Stimulated activated CD4-positive, alpha-beta T cell treated with anti-CD3 and anti-CD28 coated beads, TNF-alpha, amount 100 ng/mL, for 24 hours (primary cell): ENCODE measurements at regions not wholly inside any gene's neighbourhood (a gene's known extent, or its start where the extent isn't known, plus 50 kb on each side); places are given as distances from the start of the nearest gene placed in this dataset.
"Not testable (repeated sequence)": the region's sequence is repeated elsewhere in the genome, so short reads cannot be mapped to it uniquely, and the experiment has no call there.

Experiments
- DNase-seq, 3 experiments: peaks; one replicate each; pipeline ENCODE4 v3.0.0-alpha.2; 2020; ENCODE audit warnings: low read depth in 3 of 3

GRCh38 chr10:3881622-3882021 lies 96.6 kb upstream of the KLF6 start:
- no peak for DNase-seq

GRCh38 chr10:3879073-3879472 lies 94.1 kb upstream of the KLF6 start:
- DNase-seq: no peak

- DNase-seq: no peak
These were observed 92.4 kb upstream of the KLF6 start for GRCh38 chr10:3877211-3878000.

GRCh38 chr10:3876350-3876962 lies 91.4 kb upstream of the KLF6 start:
- no peak for DNase-seq

GRCh38 chr10:3875842-3876235 lies 90.8 kb upstream of the KLF6 start:
- no peak for DNase-seq

GRCh38 chr10:3874990-3875841 lies 90.2 kb upstream of the KLF6 start:
- DNase-seq: no peak

- DNase-seq: not testable (repeated sequence)
These were observed 89.6 kb upstream of the KLF6 start for GRCh38 chr10:3874610-3874989.

- DNase-seq: no peak
These were observed 88.9 kb upstream of the KLF6 start for GRCh38 chr10:3873728-3874461.

- no peak for DNase-seq
These were observed 87.8 kb upstream of the KLF6 start for GRCh38 chr10:3872712-3873329.

GRCh38 chr10:3871424-3871996 lies 86.5 kb upstream of the KLF6 start:
- DNase-seq: no peak

GRCh38 chr10:3869036-3869435 lies 84.0 kb upstream of the KLF6 start:
- no peak for DNase-seq

GRCh38 chr10:3868271-3868664 lies 83.3 kb upstream of the KLF6 start:
- no peak for DNase-seq

GRCh38 chr10:3867454-3868270 lies 82.7 kb upstream of the KLF6 start:
- peak in 1 of 3 experiments; percentile 22 for DNase-seq

GRCh38 chr10:3866332-3866731 lies 81.3 kb upstream of the KLF6 start:
- no peak for DNase-seq

- no peak for DNase-seq
These were observed 80.6 kb upstream of the KLF6 start for GRCh38 chr10:3865565-3865964.

- no peak for DNase-seq
These were observed 76.8 kb upstream of the KLF6 start for GRCh38 chr10:3861795-3862194.

GRCh38 chr10:3858051-3858845 lies 73.2 kb upstream of the KLF6 start:
- DNase-seq: no peak

- DNase-seq: no peak
These were observed 72.3 kb upstream of the KLF6 start for GRCh38 chr10:3857318-3857717.

- no peak for DNase-seq
These were observed 71.6 kb upstream of the KLF6 start for GRCh38 chr10:3856593-3856992.
